ENCODE measurements at regions not wholly inside any gene's neighbourhood (a gene's known extent, or its start where the extent isn't known, plus 50 kb on each side); places are given as distances from the start of the nearest gene placed in this dataset.

GRCh38 chr13:88526853-88527215 lies 855.7 kb downstream of the SLITRK5 start:
- H3K27ac Mint-ChIP-seq, result no peak overlapping the region
- intact Hi-C loops (cut with micrococcal nuclease), result no loop called here
- no peaks in the 10 kb centered on the region for H3K4me1 ChIP-seq (ENCODE audit: control insufficient read depth, insufficient read depth, low read length)
- H3K36me3 Mint-ChIP-seq, result peaks cover 18% of the 10 kb centered on the region
- no peaks in the 10 kb centered on the region for H3K27me3 ChIP-seq (ENCODE audit: control insufficient read depth, insufficient read depth, low read length)
- no peak for TF ChIP-seq CTCF (IDR thresholded peaks at IDR 0.05)
- H3K9me3 ChIP-seq (ENCODE audit: control insufficient read depth, insufficient read depth, low read length), result peaks cover 5% of the 10 kb centered on the region
- peaks cover 0 to 7% of the 10 kb centered on the region in 2 donors for H3K4me1 Mint-ChIP-seq
- no peaks in the 10 kb centered on the region for H3K27me3 Mint-ChIP-seq (ENCODE audit: low read depth in 2 of 2)
- no peak overlapping the region for H3K4me3 ChIP-seq (ENCODE audit: low read length)
- no peak for ATAC-seq
- no peak for DNase-seq
- no peaks in the 10 kb centered on the region for H3K36me3 ChIP-seq (ENCODE audit: control insufficient read depth, insufficient read depth, low read length)
- H3K9me3 Mint-ChIP-seq, result peaks cover 2 to 6% of the 10 kb centered on the region in 2 donors
- 100% methylated on average over 5 of the region's 6 CpGs for WGBS (ENCODE audit: insufficient coverage)
- H3K27ac ChIP-seq (ENCODE audit: low read length), result no peak overlapping the region
- H3K4me3 Mint-ChIP-seq, result no peak overlapping the region

GRCh38 chr13:88541994-88542393 lies 870.8 kb downstream of the SLITRK5 start:
- H3K27ac Mint-ChIP-seq, result no peak overlapping the region
- H3K4me3 ChIP-seq (ENCODE audit: low read length), result no peak overlapping the region
- H3K27ac ChIP-seq (ENCODE audit: low read length), result no peak overlapping the region
- peaks cover 8% of the 10 kb centered on the region for H3K36me3 Mint-ChIP-seq
- peaks cover 4 to 7% of the 10 kb centered on the region in 2 donors for H3K4me1 Mint-ChIP-seq
- no peaks in the 10 kb centered on the region for H3K36me3 ChIP-seq (ENCODE audit: control insufficient read depth, insufficient read depth, low read length)
- no peaks in the 10 kb centered on the region for H3K9me3 ChIP-seq (ENCODE audit: control insufficient read depth, insufficient read depth, low read length)
- no CpG with 5 or more reads among the region's 1 CpG for WGBS (ENCODE audit: insufficient coverage)
- intact Hi-C loops (cut with micrococcal nuclease), result no loop called here
- no peak for ATAC-seq
- H3K4me3 Mint-ChIP-seq, result no peak overlapping the region
- DNase-seq, result no peak
- TF ChIP-seq CTCF (IDR thresholded peaks at IDR 0.05), result no peak
- peaks cover 0 to 4% of the 10 kb centered on the region in 2 donors for H3K9me3 Mint-ChIP-seq
- no peaks in the 10 kb centered on the region for H3K27me3 ChIP-seq (ENCODE audit: control insufficient read depth, insufficient read depth, low read length)
- no peaks in the 10 kb centered on the region for H3K4me1 ChIP-seq (ENCODE audit: control insufficient read depth, insufficient read depth, low read length)
- no peaks in the 10 kb centered on the region for H3K27me3 Mint-ChIP-seq (ENCODE audit: low read depth in 2 of 2)

GRCh38 chr13:88544836-88545235 lies 873.7 kb downstream of the SLITRK5 start:
- Mint-ChIP-seq H3K36me3 (no peaks in the 10 kb centered on the region), H3K4me1 (peaks cover 0 to 4% of the 10 kb centered on the region in 2 donors), H3K27me3 (ENCODE audit: low read depth in 2 of 2) (no peaks in the 10 kb centered on the region), H3K9me3 (peaks cover 0 to 7% of the 10 kb centered on the region in 2 donors), H3K4me3 (no peak overlapping the region), H3K27ac (no peak overlapping the region)
- no peaks in the 10 kb centered on the region for H3K9me3 ChIP-seq (ENCODE audit: control insufficient read depth, insufficient read depth, low read length)
- ATAC-seq, result no peak
- no peaks in the 10 kb centered on the region for H3K27me3 ChIP-seq (ENCODE audit: control insufficient read depth, insufficient read depth, low read length)
- no peak for DNase-seq
- intact Hi-C loops (cut with micrococcal nuclease), result no loop called here
- no peak overlapping the region for H3K27ac ChIP-seq (ENCODE audit: low read length)
- no peaks in the 10 kb centered on the region for H3K36me3 ChIP-seq (ENCODE audit: control insufficient read depth, insufficient read depth, low read length)
- no peak for TF ChIP-seq CTCF (IDR thresholded peaks at IDR 0.05)
- no peaks in the 10 kb centered on the region for H3K4me1 ChIP-seq (ENCODE audit: control insufficient read depth, insufficient read depth, low read length)
- H3K4me3 ChIP-seq (ENCODE audit: low read length), result no peak overlapping the region
- WGBS (ENCODE audit: insufficient coverage), result 90% methylated on average over 1 of the region's 1 CpG

- H3K27me3 ChIP-seq (ENCODE audit: control insufficient read depth, insufficient read depth, low read length), result no peaks in the 10 kb centered on the region
- Mint-ChIP-seq H3K4me1 (peaks cover 5 to 13% of the 10 kb centered on the region in 2 donors), H3K4me3 (no peak overlapping the region), H3K36me3 (peaks cover 12% of the 10 kb centered on the region), H3K9me3 (peaks cover 2 to 5% of the 10 kb centered on the region in 2 donors), H3K27me3 (ENCODE audit: low read depth in 2 of 2) (no peaks in the 10 kb centered on the region), H3K27ac (no peak overlapping the region)
- H3K4me1 ChIP-seq (ENCODE audit: control insufficient read depth, insufficient read depth, low read length), result no peaks in the 10 kb centered on the region
- H3K9me3 ChIP-seq (ENCODE audit: control insufficient read depth, insufficient read depth, low read length), result no peaks in the 10 kb centered on the region
- no peak overlapping the region for H3K4me3 ChIP-seq (ENCODE audit: low read length)
- no peak overlapping the region for H3K27ac ChIP-seq (ENCODE audit: low read length)
- 100% methylated on average over 2 of the region's 2 CpGs for WGBS (ENCODE audit: insufficient coverage)
- no peaks in the 10 kb centered on the region for H3K36me3 ChIP-seq (ENCODE audit: control insufficient read depth, insufficient read depth, low read length)
- intact Hi-C loops (cut with micrococcal nuclease), result no loop called here
- ATAC-seq, result no peak
- DNase-seq, result no peak
- TF ChIP-seq CTCF (IDR thresholded peaks at IDR 0.05), result no peak
Measured at GRCh38 chr13:88552966-88553365, 881.8 kb downstream of the SLITRK5 start.
